ENCODE measurements at regions not wholly inside any gene's neighbourhood (a gene's known extent, or its start where the extent isn't known, plus 50 kb on each side); places are given as distances from the start of the nearest gene placed in this dataset.
A peak's percentile ranks its signal among the peaks of the same experiment; 100 is the strongest.
"Not testable (repeated sequence)": the region's sequence is repeated elsewhere in the genome, so short reads cannot be mapped to it uniquely, and the experiment has no call there.

GRCh38 chr1:83039091-83039490 is 959.8 kb downstream of the TTLL7 start:
- H3K4me1 ChIP-seq (ENCODE audit: control insufficient read depth, insufficient read depth, low read length, poor library complexity, severe bottlenecking); H3K4me3 ChIP-seq (ENCODE audit: extremely low read depth, insufficient read depth, low read length, poor library complexity, severe bottlenecking); H3K36me3 ChIP-seq (ENCODE audit: control insufficient read depth, insufficient read depth, low read length); H3K27ac ChIP-seq (ENCODE audit: low read depth, low read length, severe bottlenecking); H3K9me3 ChIP-seq (ENCODE audit: control insufficient read depth, low read length): not testable (repeated sequence)
- 90% methylated on average over 5 to 6 of the region's 6 CpGs for WGBS, 2 experiments (ENCODE audit: insufficient coverage in 2 of 2)

DNA sequence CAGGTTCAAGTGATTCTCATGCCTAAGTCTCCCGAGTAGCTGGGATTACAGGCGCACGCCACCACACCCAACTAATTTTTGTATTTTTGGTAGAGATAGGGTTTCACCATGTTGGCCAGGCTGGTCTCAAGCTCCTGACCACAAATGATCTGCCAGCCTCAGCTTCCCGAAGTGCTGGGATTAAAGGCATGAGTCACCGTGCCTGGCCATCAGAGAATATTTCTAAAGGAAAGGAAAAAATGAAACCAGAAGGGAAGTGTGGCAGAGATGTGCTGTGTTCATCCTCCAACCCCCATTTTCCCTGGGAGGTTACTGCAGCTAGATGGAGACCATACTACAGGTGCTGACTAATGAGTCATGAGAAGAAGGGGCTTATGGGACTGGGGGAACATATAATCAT is 964.1 kb downstream of the TTLL7 start:
- Histone ChIP-seq H3K27ac (ENCODE audit: low read depth, low read length, severe bottlenecking) (no peak overlapping the region), H3K36me3 (ENCODE audit: control insufficient read depth, insufficient read depth, low read length) (no peaks in the 10 kb centered on the region), H3K4me1 (ENCODE audit: control insufficient read depth, insufficient read depth, low read length, poor library complexity, severe bottlenecking) (peaks cover 8% of the 10 kb centered on the region), H3K9me3 (ENCODE audit: control insufficient read depth, low read length) (peaks cover 4% of the 10 kb centered on the region), H3K4me3 (ENCODE audit: extremely low read depth, insufficient read depth, low read length, poor library complexity, severe bottlenecking) (no peak overlapping the region)
- WGBS, 2 experiments (ENCODE audit: insufficient coverage in 2 of 2), result 88% methylated on average over 2 of the region's 5 CpGs; no CpG with 5 or more reads in 1 of the 2 experiments

DNA sequence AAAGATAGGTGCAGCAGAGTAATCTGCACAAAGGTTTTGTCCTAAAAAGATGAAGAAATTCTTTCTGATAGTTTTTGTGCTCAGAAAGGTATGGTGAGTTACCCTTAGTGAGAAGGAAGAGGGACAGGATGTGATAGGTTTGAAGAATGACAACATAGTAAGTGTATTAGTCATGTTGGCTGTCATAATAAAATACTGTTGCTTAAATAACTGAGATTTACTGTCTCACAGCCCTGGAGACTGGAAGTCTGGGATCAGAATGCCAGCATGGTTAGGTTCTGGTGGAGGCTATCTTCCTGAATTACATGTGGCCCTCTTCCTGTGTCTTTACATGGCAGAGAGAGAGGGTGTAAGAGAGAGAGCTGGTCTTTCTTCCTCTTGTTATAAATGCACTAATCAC is 965.2 kb downstream of the TTLL7 start:
- peaks cover 8% of the 10 kb centered on the region for H3K4me1 ChIP-seq (ENCODE audit: control insufficient read depth, insufficient read depth, low read length, poor library complexity, severe bottlenecking)
- H3K27ac ChIP-seq (ENCODE audit: low read depth, low read length, severe bottlenecking), result peak overlapping the region; percentile 16
- H3K36me3 ChIP-seq (ENCODE audit: control insufficient read depth, insufficient read depth, low read length), result no peaks in the 10 kb centered on the region

DNA sequence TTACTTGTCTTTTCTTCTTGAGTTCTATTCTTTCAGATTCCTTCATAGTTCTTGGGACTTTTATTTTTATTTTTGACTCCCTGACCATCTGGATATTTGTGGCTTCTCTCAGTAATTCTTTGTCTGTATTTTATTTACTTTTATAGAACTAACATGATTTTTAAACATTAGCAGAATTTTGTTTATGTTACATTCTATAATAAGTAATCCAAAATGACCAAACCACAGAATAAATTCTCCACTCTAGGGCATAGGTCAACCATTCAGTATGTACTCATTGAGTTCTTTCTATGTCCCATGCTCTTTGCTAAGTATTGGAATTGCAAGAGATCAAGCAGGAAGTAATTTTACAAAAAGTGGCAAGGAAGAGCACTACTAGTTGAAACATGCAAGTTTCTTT is 969.0 kb downstream of the TTLL7 start:
- peaks cover 4% of the 10 kb centered on the region for H3K9me3 ChIP-seq (ENCODE audit: control insufficient read depth, low read length)

More for the DNA sequence above, 965.2 kb downstream of the TTLL7 start:
- Histone ChIP-seq H3K9me3 (ENCODE audit: control insufficient read depth, low read length) (peaks cover 4% of the 10 kb centered on the region), H3K4me3 (ENCODE audit: extremely low read depth, insufficient read depth, low read length, poor library complexity, severe bottlenecking) (no peak overlapping the region)

DNA sequence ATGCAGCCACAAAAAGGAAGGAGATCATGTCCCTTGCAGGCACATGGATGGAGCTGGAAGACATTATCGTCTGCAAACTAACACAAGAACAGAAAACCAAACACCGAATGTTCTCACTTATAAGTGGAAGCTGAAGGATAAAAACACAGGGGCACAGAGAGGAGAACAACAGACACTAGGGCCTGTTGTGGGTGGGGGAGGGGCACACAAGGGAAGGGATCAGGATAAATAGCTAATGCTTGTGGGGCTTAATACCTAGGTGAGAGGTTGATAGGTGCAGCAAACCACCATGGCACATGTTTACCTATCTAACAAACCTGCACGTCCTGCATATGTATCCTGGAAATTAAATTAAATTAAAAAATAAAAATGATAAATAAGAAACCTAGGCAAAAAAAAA is 969.9 kb downstream of the TTLL7 start:
- H3K4me1 ChIP-seq (ENCODE audit: control insufficient read depth, insufficient read depth, low read length, poor library complexity, severe bottlenecking), result peaks cover 6% of the 10 kb centered on the region
- no peaks in the 10 kb centered on the region for H3K36me3 ChIP-seq (ENCODE audit: control insufficient read depth, insufficient read depth, low read length)
- H3K9me3 ChIP-seq (ENCODE audit: control insufficient read depth, low read length), result peaks cover 4% of the 10 kb centered on the region
- H3K27ac ChIP-seq (ENCODE audit: low read depth, low read length, severe bottlenecking), result no peak overlapping the region
- H3K4me3 ChIP-seq (ENCODE audit: extremely low read depth, insufficient read depth, low read length, poor library complexity, severe bottlenecking), result no peak overlapping the region
- 88 to 100% methylated on average over 1 of the region's 3 CpGs for WGBS, 2 experiments (ENCODE audit: insufficient coverage in 2 of 2)

More for the DNA sequence above, 969.0 kb downstream of the TTLL7 start:
- Histone ChIP-seq H3K36me3 (ENCODE audit: control insufficient read depth, insufficient read depth, low read length) (no peaks in the 10 kb centered on the region), H3K27ac (ENCODE audit: low read depth, low read length, severe bottlenecking) (no peak overlapping the region), H3K4me1 (ENCODE audit: control insufficient read depth, insufficient read depth, low read length, poor library complexity, severe bottlenecking) (peaks cover 8% of the 10 kb centered on the region), H3K4me3 (ENCODE audit: extremely low read depth, insufficient read depth, low read length, poor library complexity, severe bottlenecking) (no peak overlapping the region)

DNA sequence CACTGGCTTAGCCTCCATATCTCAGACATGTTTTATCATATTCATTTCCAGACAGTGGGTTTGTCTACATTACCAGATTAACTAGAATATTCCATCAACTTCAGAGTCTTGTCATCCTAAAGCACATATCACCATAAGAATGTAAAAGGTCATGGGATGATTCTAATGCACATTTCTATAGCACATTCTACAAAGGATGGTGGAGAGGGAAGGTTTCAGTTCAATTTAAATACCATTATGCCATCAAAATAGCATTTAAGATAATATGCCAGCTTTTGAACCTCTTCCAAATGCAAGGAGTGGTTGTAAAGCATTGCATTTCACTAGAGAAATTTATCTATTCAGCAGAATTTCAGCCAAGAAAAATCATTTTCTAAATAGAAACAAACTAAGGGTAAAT is 970.5 kb downstream of the TTLL7 start:
- Histone ChIP-seq H3K27ac (ENCODE audit: low read depth, low read length, severe bottlenecking) (no peak overlapping the region), H3K9me3 (ENCODE audit: control insufficient read depth, low read length) (peaks cover 4% of the 10 kb centered on the region), H3K36me3 (ENCODE audit: control insufficient read depth, insufficient read depth, low read length) (no peaks in the 10 kb centered on the region), H3K4me1 (ENCODE audit: control insufficient read depth, insufficient read depth, low read length, poor library complexity, severe bottlenecking) (no peaks in the 10 kb centered on the region), H3K4me3 (ENCODE audit: extremely low read depth, insufficient read depth, low read length, poor library complexity, severe bottlenecking) (no peak overlapping the region)

- WGBS, 2 experiments (ENCODE audit: insufficient coverage in 2 of 2), result no CpG with 5 or more reads among the region's 1 CpG
- Histone ChIP-seq H3K36me3 (ENCODE audit: control insufficient read depth, insufficient read depth, low read length) (no peaks in the 10 kb centered on the region), H3K4me3 (ENCODE audit: extremely low read depth, insufficient read depth, low read length, poor library complexity, severe bottlenecking) (no peak overlapping the region), H3K27ac (ENCODE audit: low read depth, low read length, severe bottlenecking) (no peak overlapping the region), H3K4me1 (ENCODE audit: control insufficient read depth, insufficient read depth, low read length, poor library complexity, severe bottlenecking) (no peaks in the 10 kb centered on the region), H3K9me3 (ENCODE audit: control insufficient read depth, low read length) (peaks cover 4% of the 10 kb centered on the region)
These were observed 971.4 kb downstream of the TTLL7 start for GRCh38 chr1:83027511-83027910.

DNA sequence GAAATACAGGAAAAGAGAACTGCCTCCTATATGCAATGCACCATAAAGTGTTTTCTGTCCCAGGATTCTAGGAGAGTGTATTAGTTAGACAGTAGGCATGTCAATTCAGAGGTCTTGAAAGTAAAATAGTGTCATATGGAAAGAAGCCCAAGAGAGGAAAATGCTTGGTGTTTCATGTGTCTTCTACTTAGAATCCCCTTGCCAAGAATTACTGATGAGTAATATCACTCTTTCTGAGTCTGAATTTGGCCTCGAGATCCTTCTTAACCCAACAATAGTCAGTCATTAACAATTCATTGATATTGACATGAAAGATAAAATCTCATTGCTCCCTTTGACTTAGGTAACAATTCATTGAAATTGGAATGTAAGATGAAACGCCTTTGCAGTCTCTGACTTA is 972.2 kb downstream of the TTLL7 start:
- WGBS, 2 experiments (ENCODE audit: insufficient coverage in 2 of 2), result no CpG with 5 or more reads among the region's 2 CpGs
- Histone ChIP-seq H3K27ac (ENCODE audit: low read depth, low read length, severe bottlenecking) (no peak overlapping the region), H3K36me3 (ENCODE audit: control insufficient read depth, insufficient read depth, low read length) (no peaks in the 10 kb centered on the region), H3K4me3 (ENCODE audit: extremely low read depth, insufficient read depth, low read length, poor library complexity, severe bottlenecking) (no peak overlapping the region), H3K9me3 (ENCODE audit: control insufficient read depth, low read length) (peaks cover 4% of the 10 kb centered on the region), H3K4me1 (ENCODE audit: control insufficient read depth, insufficient read depth, low read length, poor library complexity, severe bottlenecking) (no peaks in the 10 kb centered on the region)

- WGBS, 2 experiments (ENCODE audit: insufficient coverage in 2 of 2), result 93% methylated on average over 2 of the region's 2 CpGs; no CpG with 5 or more reads in 1 of the 2 experiments
- Histone ChIP-seq H3K9me3 (ENCODE audit: control insufficient read depth, low read length) (peaks cover 14% of the 10 kb centered on the region), H3K27ac (ENCODE audit: low read depth, low read length, severe bottlenecking) (no peak overlapping the region), H3K4me3 (ENCODE audit: extremely low read depth, insufficient read depth, low read length, poor library complexity, severe bottlenecking) (no peak overlapping the region), H3K36me3 (ENCODE audit: control insufficient read depth, insufficient read depth, low read length) (no peaks in the 10 kb centered on the region), H3K4me1 (ENCODE audit: control insufficient read depth, insufficient read depth, low read length, poor library complexity, severe bottlenecking) (no peaks in the 10 kb centered on the region)
These were observed 974.6 kb downstream of the TTLL7 start for GRCh38 chr1:83024251-83024767.

GRCh38 chr1:83023212-83023611 is 975.7 kb downstream of the TTLL7 start:
- peaks cover 14% of the 10 kb centered on the region for H3K9me3 ChIP-seq (ENCODE audit: control insufficient read depth, low read length)
- H3K27ac ChIP-seq (ENCODE audit: low read depth, low read length, severe bottlenecking), result no peak overlapping the region
- H3K4me3 ChIP-seq (ENCODE audit: extremely low read depth, insufficient read depth, low read length, poor library complexity, severe bottlenecking), result no peak overlapping the region
- H3K4me1 ChIP-seq (ENCODE audit: control insufficient read depth, insufficient read depth, low read length, poor library complexity, severe bottlenecking), result no peaks in the 10 kb centered on the region
- 93 to 100% methylated on average over 1 to 2 of the region's 2 CpGs for WGBS, 2 experiments (ENCODE audit: insufficient coverage in 2 of 2)
- H3K36me3 ChIP-seq (ENCODE audit: control insufficient read depth, insufficient read depth, low read length), result no peaks in the 10 kb centered on the region

- peaks cover 14% of the 10 kb centered on the region for H3K9me3 ChIP-seq (ENCODE audit: control insufficient read depth, low read length)
- H3K4me3 ChIP-seq (ENCODE audit: extremely low read depth, insufficient read depth, low read length, poor library complexity, severe bottlenecking), result no peak overlapping the region
- WGBS, 2 experiments (ENCODE audit: insufficient coverage in 2 of 2), result no CpG with 5 or more reads among the region's 1 CpG
These were observed 976.7 kb downstream of the TTLL7 start for GRCh38 chr1:83022206-83022605.

More at GRCh38 chr1:83022206-83022605, 976.7 kb downstream of the TTLL7 start:
- no peaks in the 10 kb centered on the region for H3K4me1 ChIP-seq (ENCODE audit: control insufficient read depth, insufficient read depth, low read length, poor library complexity, severe bottlenecking)
- H3K27ac ChIP-seq (ENCODE audit: low read depth, low read length, severe bottlenecking), result no peak overlapping the region
- no peaks in the 10 kb centered on the region for H3K36me3 ChIP-seq (ENCODE audit: control insufficient read depth, insufficient read depth, low read length)

Measured in mesodermal cell (in vitro differentiated cells).